Body of pancreas (tissue), 4 donors: ENCODE measurements at regions not wholly inside any gene's neighbourhood (a gene's known extent, or its start where the extent isn't known, plus 50 kb on each side); places are given as distances from the start of the nearest gene placed in this dataset.
"Not testable (repeated sequence)": the region's sequence is repeated elsewhere in the genome, so short reads cannot be mapped to it uniquely, and the experiment has no call there.

ENCODE experiments used
- ATAC-seq: fragments of 150-250 bp; one replicate; pipeline ENCODE4 v1.9.1; 2016
- DNase-seq, 4 donors: peaks; one replicate each; pipeline ENCODE4 v3.0.0-alpha.2; 2019
- H3K27ac ChIP-seq, 4 donors: fragments of 200-600 bp; sonication (generic); 1 replicate in 3 of 4; 2 replicates in 1 of 4; pipeline versions ENCODE4 v1.5.1 to v1.6.1; 2016 to 2019; ENCODE audit warnings: mild to moderate bottlenecking in 1 of 4, mixed read lengths in 1 of 4, moderate library complexity in 1 of 4
- H3K27me3 ChIP-seq, 2 donors: fragments of 200-600 bp; sonication (generic); one replicate each; pipeline ENCODE4 v1.6.0; 2016; ENCODE audit warnings: mild to moderate bottlenecking in 1 of 2
- H3K36me3 ChIP-seq, 2 donors: fragments of 200-600 bp; sonication (generic); replicated peaks in 1 of 2; 2 replicates each; pipeline ENCODE4 v1.5.1; 2016; ENCODE audit warnings: low read depth in 2 of 2; ENCODE audit not compliant: insufficient read depth in 1 of 2
- H3K4me1 ChIP-seq: fragments of 200-600 bp; sonication (generic); one replicate; pipeline ENCODE4 v1.6.0; 2016
- H3K4me3 ChIP-seq, 2 donors: fragments of 200-600 bp; sonication (generic); 1 replicate in 1 of 2; 2 replicates in 1 of 2; pipeline ENCODE4 v1.5.1; 2016 to 2019
- H3K9me3 ChIP-seq, 3 donors: fragments of 200-600 bp; sonication (generic); 1 replicate in 2 of 3; 2 replicates in 1 of 3; pipeline ENCODE4 v1.5.1; 2016
- POLR2A ChIP-seq, 3 donors: fragments of 450-650 bp; IDR thresholded peaks; one replicate each; pipeline ENCODE4 v1.6.1; 2016; ENCODE audit warnings: antibody characterized with exemption in 3 of 3, mild to moderate bottlenecking in 2 of 3
- WGBS, 2 donors: methylation state at CpG; one replicate each; pipeline ENCODE4 v1.1.5; 2017; 5-methylcytosine and 5-hydroxymethylcytosine counted together
- intact Hi-C: fragments of 100-400 bp; cut with DNase I; formaldehyde crosslinking; loops from one replicate; pipeline ENCODE4 v1.15.1; 2023
- TF ChIP-seq, protein P1 (sequence below), 7 experiments: fragments of 450-650 bp in 4 of 7; fragments of 200-600 bp in 3 of 7; sonication (generic) in 3 of 7; IDR thresholded peaks; one replicate each; pipeline ENCODE4 v1.5.1; 2016 to 2019; ENCODE audit warnings: antibody characterized with exemption in 7 of 7

DNA sequence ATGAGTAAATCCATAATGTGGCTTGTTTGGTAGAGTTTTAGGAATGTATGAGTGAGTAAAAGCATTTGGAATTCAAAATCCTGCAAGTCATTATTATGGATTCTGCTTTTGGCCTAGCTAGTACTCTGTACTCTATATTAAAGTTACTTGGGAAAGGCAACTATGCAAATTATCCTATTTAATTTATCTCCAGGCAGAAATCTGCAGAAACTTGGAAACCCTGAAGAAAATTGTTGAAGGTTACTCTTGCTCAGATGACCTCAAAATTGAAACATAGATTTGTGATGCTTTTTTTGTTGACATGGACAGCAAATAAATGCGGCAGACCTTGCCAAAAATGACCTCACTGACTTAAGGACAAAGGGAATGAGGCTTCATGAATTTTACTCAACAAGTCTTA, 477.1 kb upstream of the EYS start:
- no peaks in the 10 kb centered on the region for H3K36me3 ChIP-seq
- no peaks in the 10 kb centered on the region for H3K9me3 ChIP-seq
- no peak overlapping the region for H3K4me3 ChIP-seq
- intact Hi-C loops, result no loop called here
- no peaks in the 10 kb centered on the region for H3K4me1 ChIP-seq
- TF ChIP-seq, protein P1, sequence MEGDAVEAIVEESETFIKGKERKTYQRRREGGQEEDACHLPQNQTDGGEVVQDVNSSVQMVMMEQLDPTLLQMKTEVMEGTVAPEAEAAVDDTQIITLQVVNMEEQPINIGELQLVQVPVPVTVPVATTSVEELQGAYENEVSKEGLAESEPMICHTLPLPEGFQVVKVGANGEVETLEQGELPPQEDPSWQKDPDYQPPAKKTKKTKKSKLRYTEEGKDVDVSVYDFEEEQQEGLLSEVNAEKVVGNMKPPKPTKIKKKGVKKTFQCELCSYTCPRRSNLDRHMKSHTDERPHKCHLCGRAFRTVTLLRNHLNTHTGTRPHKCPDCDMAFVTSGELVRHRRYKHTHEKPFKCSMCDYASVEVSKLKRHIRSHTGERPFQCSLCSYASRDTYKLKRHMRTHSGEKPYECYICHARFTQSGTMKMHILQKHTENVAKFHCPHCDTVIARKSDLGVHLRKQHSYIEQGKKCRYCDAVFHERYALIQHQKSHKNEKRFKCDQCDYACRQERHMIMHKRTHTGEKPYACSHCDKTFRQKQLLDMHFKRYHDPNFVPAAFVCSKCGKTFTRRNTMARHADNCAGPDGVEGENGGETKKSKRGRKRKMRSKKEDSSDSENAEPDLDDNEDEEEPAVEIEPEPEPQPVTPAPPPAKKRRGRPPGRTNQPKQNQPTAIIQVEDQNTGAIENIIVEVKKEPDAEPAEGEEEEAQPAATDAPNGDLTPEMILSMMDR (IDR thresholded peaks at IDR 0.05), result no peak
- TF ChIP-seq POLR2A (IDR thresholded peaks at IDR 0.05), result no peak
- H3K27me3 ChIP-seq, result no peaks in the 10 kb centered on the region
- no peak for ATAC-seq
- 58 to 67% methylated on average over 1 of the region's 1 CpG for WGBS, 2 donors
- DNase-seq, result no peak
- H3K27ac ChIP-seq, result no peak overlapping the region

GRCh38 chr6:66179361-66179760, 472.3 kb upstream of the EYS start:
- Histone ChIP-seq H3K4me3 (no peak overlapping the region), H3K9me3 (no peaks in the 10 kb centered on the region), H3K27ac (no peak overlapping the region), H3K27me3 (no peaks in the 10 kb centered on the region), H3K4me1 (no peaks in the 10 kb centered on the region), H3K36me3 (no peaks in the 10 kb centered on the region)
- ATAC-seq, result no peak
- WGBS, 2 donors, result 53 to 66% methylated on average over 3 of the region's 3 CpGs
- intact Hi-C loops, result no loop called here
- no peak for DNase-seq
- TF ChIP-seq POLR2A (IDR thresholded peaks at IDR 0.05), result no peak
- TF ChIP-seq, protein P1 (IDR thresholded peaks at IDR 0.05), result no peak

DNA sequence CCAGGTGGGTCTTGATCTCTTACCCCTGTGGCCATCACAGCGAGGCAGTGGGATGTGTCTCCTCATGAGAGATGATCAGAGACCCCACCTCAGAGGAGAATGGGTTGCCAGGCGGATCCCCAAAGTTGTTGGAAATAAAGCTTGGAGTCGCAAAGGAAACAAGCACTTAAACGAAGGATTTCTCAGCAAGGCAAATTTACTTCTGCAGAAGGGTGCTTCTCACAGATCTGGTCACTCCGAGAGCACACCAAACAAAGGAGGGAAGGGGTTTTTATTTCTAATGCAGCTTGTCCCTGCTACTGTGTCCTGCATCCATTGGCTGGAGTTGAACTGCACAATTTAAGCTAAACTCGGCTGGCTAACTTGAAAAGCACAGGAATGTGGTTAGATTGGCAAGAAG, 466.6 kb upstream of the EYS start:
- TF ChIP-seq, protein P1 (IDR thresholded peaks at IDR 0.05), result no peak
- TF ChIP-seq POLR2A (IDR thresholded peaks at IDR 0.05), result no peak
- DNase-seq, result no peak
- Histone ChIP-seq H3K4me1 (no peaks in the 10 kb centered on the region), H3K4me3 (no peak overlapping the region), H3K27me3 (no peaks in the 10 kb centered on the region), H3K9me3 (no peaks in the 10 kb centered on the region), H3K27ac (no peak overlapping the region), H3K36me3 (no peaks in the 10 kb centered on the region)
- 61 to 69% methylated on average over 6 of the region's 6 CpGs for WGBS, 2 donors
- intact Hi-C loops, result no loop called here
- ATAC-seq, result no peak

DNA sequence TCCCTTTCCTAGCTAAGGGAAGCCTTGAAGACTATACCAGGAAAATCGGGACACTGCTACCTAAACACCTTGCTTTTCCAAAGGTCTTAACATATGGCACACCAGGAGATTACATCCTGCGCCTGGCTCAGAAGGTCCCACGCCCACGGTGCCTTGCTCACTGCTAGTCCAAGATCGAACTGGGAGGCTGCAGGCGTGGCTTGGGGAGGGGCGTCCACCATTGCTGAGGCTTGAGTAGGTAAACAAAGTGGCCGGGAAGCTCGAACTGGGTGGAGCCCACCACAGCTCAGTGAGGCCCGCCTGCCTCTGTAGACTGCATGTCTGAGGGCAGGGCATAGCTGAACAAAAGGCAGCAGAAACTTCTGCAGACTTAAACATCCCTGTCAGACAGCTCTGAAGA, 459.7 kb upstream of the EYS start:
- H3K27me3 ChIP-seq, intact Hi-C loops, H3K4me1 ChIP-seq, DNase-seq, H3K9me3 ChIP-seq, H3K36me3 ChIP-seq, H3K27ac ChIP-seq, H3K4me3 ChIP-seq, ATAC-seq: not testable (repeated sequence)
- 59 to 72% methylated on average over 9 to 10 of the region's 10 CpGs for WGBS, 2 donors

DNA sequence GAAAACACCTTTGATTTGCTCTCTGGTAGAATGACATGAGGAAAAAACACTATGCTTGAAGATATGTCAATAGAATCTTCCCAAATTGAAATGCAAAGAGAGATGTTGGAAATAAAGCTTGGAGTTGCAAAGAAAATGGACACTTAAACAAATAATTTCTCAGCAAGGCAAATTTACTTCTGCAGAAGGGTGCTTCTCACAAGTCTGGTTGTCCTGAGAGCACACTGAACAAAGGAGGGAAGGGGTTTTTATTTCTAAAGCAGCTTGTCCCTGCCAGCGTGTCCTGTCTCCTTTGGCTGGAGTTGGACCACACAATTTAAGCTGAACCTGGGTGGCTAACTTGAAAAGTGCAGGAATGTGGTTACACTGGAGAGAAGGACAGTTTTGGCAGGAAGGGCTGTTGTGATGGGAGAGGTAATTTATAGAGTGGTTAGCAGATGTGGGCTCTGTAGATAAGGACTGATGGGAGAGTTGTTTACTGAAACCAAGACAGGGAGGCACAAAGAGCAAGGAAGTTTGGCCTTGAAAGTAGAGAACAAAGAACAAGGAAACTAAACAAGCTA, 454.6 kb upstream of the EYS start:
- ATAC-seq, result no peak
- no peak overlapping the region for H3K27ac ChIP-seq
- intact Hi-C loops, result no loop called here
- DNase-seq, result no peak
- TF ChIP-seq POLR2A (IDR thresholded peaks at IDR 0.05), result no peak
- TF ChIP-seq, protein P1 (IDR thresholded peaks at IDR 0.05), result no peak
- no peaks in the 10 kb centered on the region for H3K9me3 ChIP-seq
- H3K4me1 ChIP-seq, result no peaks in the 10 kb centered on the region
- no peaks in the 10 kb centered on the region for H3K36me3 ChIP-seq
- 53 to 61% methylated on average over 1 of the region's 1 CpG for WGBS, 2 donors
- H3K27me3 ChIP-seq, result no peaks in the 10 kb centered on the region
- H3K4me3 ChIP-seq, result no peak overlapping the region
